NCI-H524 treated with DMSO at 0.1 percent for 48 hours (cell line): ENCODE measurements at regions not wholly inside any gene's neighbourhood (a gene's known extent, or its start where the extent isn't known, plus 50 kb on each side); places are given as distances from the start of the nearest gene placed in this dataset.
A peak's percentile ranks its signal among the peaks of the same experiment; 100 is the strongest.

Source experiments
- DNase-seq: peaks from one replicate; lab custom pipeline; 2025; lab: John Stamatoyannopoulos, UW

- no peak for DNase-seq
These were observed 140.1 kb downstream of the RBFOX3 start for GRCh38 chr17:79470754-79471153.

GRCh38 chr17:79469646-79470045 lies 141.2 kb downstream of the RBFOX3 start:
- no peak for DNase-seq

- no peak for DNase-seq
These were observed 142.5 kb downstream of the RBFOX3 start for GRCh38 chr17:79468183-79468944.

- no peak for DNase-seq
These were observed 144.1 kb downstream of the RBFOX3 start for GRCh38 chr17:79466562-79467350.

- DNase-seq = peak; percentile 90
These were observed 145.2 kb downstream of the RBFOX3 start for GRCh38 chr17:79465681-79466025.

- peak; percentile 99 for DNase-seq
These were observed 145.7 kb downstream of the RBFOX3 start for GRCh38 chr17:79465011-79465680.

GRCh38 chr17:79464318-79465010 lies 146.4 kb downstream of the RBFOX3 start:
- DNase-seq = peak; percentile 71

- DNase-seq = peak; percentile 35
These were observed 147.2 kb downstream of the RBFOX3 start for GRCh38 chr17:79463421-79464317.

GRCh38 chr17:79461041-79461440 lies 149.8 kb downstream of the RBFOX3 start:
- DNase-seq = no peak

GRCh38 chr17:79459846-79460245 lies 151.0 kb downstream of the RBFOX3 start:
- DNase-seq = no peak

GRCh38 chr17:79459003-79459655 lies 151.7 kb downstream of the RBFOX3 start:
- peak; percentile 22 for DNase-seq

GRCh38 chr17:79458356-79458755 lies 152.5 kb downstream of the RBFOX3 start:
- DNase-seq = no peak

GRCh38 chr17:79457889-79458288 lies 153.0 kb downstream of the RBFOX3 start:
- no peak for DNase-seq

GRCh38 chr17:79457376-79457775 lies 153.5 kb downstream of the RBFOX3 start:
- no peak for DNase-seq

- no peak for DNase-seq
These were observed 155.2 kb downstream of the RBFOX3 start for GRCh38 chr17:79455636-79456035.

GRCh38 chr17:79454826-79455225 lies 156.0 kb downstream of the RBFOX3 start:
- DNase-seq = no peak

- no peak for DNase-seq
These were observed 157.4 kb downstream of the RBFOX3 start for GRCh38 chr17:79453481-79453880.

- DNase-seq = no peak
These were observed 158.1 kb downstream of the RBFOX3 start for GRCh38 chr17:79452706-79453105.

GRCh38 chr17:79451167-79451566 lies 159.7 kb downstream of the RBFOX3 start:
- no peak for DNase-seq

GRCh38 chr17:79446399-79447009 lies 164.3 kb downstream of the RBFOX3 start:
- no peak for DNase-seq
